ENCODE measurements at regions not wholly inside any gene's neighbourhood (a gene's known extent, or its start where the extent isn't known, plus 50 kb on each side); places are given as distances from the start of the nearest gene placed in this dataset.

DNA sequence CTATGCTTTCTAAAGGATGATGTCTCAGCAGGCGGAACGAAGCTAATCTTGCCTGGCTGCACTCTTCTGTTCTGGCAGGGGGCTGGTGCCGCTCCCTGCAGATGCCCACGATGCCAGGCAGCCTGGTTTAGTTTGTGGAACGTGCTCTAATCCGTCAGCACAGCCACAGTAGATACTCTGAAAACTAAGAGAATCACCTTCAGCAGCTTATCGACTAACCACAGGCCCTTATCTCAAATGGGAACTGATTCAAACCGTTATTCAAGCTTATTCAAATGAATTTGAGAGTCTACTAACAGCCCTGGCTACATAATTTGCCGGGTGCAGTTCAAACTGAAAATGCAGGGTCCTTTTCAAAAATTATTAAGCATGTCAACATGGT, 246.6 kb upstream of the ANKRD55 start:
- intact Hi-C loops (cut with DNase I; ENCODE audit: low total_unique reads), result loop anchor here (10.0 kb wide), 1 partner anchor 335 kb away; the partner anchor contains the start of gene MAP3K1
- H3K4me1 ChIP-seq, result peaks cover 0 to 41% (median 14%) of the 10 kb centered on the region in 4 donors
- peak in 1 of 2 donors; percentile 69 for DNase-seq

GRCh38 chr5:56479126-56479525, 246.0 kb upstream of the ANKRD55 start:
- H3K27me3 ChIP-seq, result no peaks in the 10 kb centered on the region
- peak overlapping the region; percentile 89 to 96 for H3K27ac ChIP-seq
- DNase-seq, result no peak
- intact Hi-C loops (cut with DNase I; ENCODE audit: low total_unique reads), result no loop called here
- TF ChIP-seq, protein P1, sequence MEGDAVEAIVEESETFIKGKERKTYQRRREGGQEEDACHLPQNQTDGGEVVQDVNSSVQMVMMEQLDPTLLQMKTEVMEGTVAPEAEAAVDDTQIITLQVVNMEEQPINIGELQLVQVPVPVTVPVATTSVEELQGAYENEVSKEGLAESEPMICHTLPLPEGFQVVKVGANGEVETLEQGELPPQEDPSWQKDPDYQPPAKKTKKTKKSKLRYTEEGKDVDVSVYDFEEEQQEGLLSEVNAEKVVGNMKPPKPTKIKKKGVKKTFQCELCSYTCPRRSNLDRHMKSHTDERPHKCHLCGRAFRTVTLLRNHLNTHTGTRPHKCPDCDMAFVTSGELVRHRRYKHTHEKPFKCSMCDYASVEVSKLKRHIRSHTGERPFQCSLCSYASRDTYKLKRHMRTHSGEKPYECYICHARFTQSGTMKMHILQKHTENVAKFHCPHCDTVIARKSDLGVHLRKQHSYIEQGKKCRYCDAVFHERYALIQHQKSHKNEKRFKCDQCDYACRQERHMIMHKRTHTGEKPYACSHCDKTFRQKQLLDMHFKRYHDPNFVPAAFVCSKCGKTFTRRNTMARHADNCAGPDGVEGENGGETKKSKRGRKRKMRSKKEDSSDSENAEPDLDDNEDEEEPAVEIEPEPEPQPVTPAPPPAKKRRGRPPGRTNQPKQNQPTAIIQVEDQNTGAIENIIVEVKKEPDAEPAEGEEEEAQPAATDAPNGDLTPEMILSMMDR (IDR thresholded peaks at IDR 0.05), result no peak
- H3K4me1 ChIP-seq, result peaks cover 0 to 41% (median 14%) of the 10 kb centered on the region in 4 donors
- no peaks in the 10 kb centered on the region for H3K9me3 ChIP-seq
- H3K36me3 ChIP-seq, result no peaks in the 10 kb centered on the region
- H3K4me3 ChIP-seq, result no peak overlapping the region

More for the DNA sequence above, 246.6 kb upstream of the ANKRD55 start:
- Histone ChIP-seq H3K27me3 (no peaks in the 10 kb centered on the region), H3K27ac (peak overlapping the region; percentile 89 to 96), H3K36me3 (no peaks in the 10 kb centered on the region), H3K9me3 (no peaks in the 10 kb centered on the region), H3K4me3 (peak overlapping the region; percentile 66 to 94)
- TF ChIP-seq, protein P1 (IDR thresholded peaks at IDR 0.05), result no peak

DNA sequence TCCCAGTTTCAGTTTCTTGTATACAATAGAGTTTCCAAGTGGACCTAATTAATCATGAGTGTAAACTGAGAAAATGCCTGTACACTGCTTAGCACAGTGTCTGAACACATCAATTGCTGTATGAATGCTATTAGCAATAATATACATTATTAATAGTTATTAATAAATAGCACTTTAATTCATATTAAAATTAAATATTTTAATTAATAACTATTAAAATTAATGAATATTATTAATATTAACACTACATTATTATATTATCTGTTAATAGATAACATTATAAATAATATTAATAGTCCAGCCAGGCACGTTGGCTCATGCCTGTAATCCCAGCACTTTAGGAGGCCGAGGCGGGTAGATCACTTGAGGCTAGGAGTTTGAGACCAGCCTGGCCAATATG, 244.9 kb upstream of the ANKRD55 start:
- Histone ChIP-seq H3K4me1 (peaks cover 0 to 41% (median 14%) of the 10 kb centered on the region in 4 donors), H3K27me3 (no peaks in the 10 kb centered on the region), H3K27ac (peak overlapping the region in 1 of 2 donors; percentile 9), H3K36me3 (no peaks in the 10 kb centered on the region), H3K9me3 (no peaks in the 10 kb centered on the region), H3K4me3 (no peak overlapping the region)
- no peak for DNase-seq
- intact Hi-C loops (cut with DNase I; ENCODE audit: low total_unique reads), result no loop called here
- TF ChIP-seq, protein P1 (IDR thresholded peaks at IDR 0.05), result no peak

DNA sequence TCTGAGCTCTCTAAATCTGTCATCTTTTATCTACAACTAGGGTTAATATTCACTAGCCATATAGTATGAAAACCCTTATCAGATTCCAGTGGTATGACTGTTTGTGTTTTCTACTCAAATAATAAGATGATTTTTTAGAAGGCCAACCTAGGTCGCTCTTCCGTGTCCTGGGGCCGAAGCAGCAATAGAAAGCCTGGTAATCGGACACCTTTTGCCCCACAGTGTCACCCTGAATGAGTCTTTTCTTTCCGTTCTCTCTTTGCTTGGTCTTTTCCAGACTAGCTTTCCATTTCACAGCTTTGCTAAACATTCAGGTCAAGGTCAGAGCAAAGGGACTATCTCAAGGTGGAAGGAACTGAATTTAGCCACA, 243.3 kb upstream of the ANKRD55 start:
- peak overlapping the region; percentile 8 to 50 for H3K27ac ChIP-seq
- TF ChIP-seq, protein P1 (IDR thresholded peaks at IDR 0.05), result no peak
- H3K4me1 ChIP-seq, result peaks cover 0 to 36% (median 11%) of the 10 kb centered on the region in 4 donors
- H3K4me3 ChIP-seq, result no peak overlapping the region
- no peaks in the 10 kb centered on the region for H3K36me3 ChIP-seq
- intact Hi-C loops (cut with DNase I; ENCODE audit: low total_unique reads), result no loop called here
- no peaks in the 10 kb centered on the region for H3K27me3 ChIP-seq
- H3K9me3 ChIP-seq, result no peaks in the 10 kb centered on the region
- no peak for DNase-seq

GRCh38 chr5:56475689-56476486, 242.8 kb upstream of the ANKRD55 start:
- Histone ChIP-seq H3K4me3 (no peak overlapping the region), H3K36me3 (no peaks in the 10 kb centered on the region), H3K4me1 (peaks cover 0 to 36% (median 11%) of the 10 kb centered on the region in 4 donors), H3K9me3 (no peaks in the 10 kb centered on the region), H3K27ac (peak overlapping the region in 1 of 2 donors; percentile 50), H3K27me3 (no peaks in the 10 kb centered on the region)
- intact Hi-C loops (cut with DNase I; ENCODE audit: low total_unique reads), result no loop called here
- DNase-seq, result no peak
- TF ChIP-seq, protein P1 (IDR thresholded peaks at IDR 0.05), result no peak

Measured in tibial artery (tissue), 4 donors.